Endothelial cell of umbilical vein (primary cell): ENCODE measurements at regions not wholly inside any gene's neighbourhood (a gene's known extent, or its start where the extent isn't known, plus 50 kb on each side); places are given as distances from the start of the nearest gene placed in this dataset.

Experiments
- BruUV-seq: library from RNA; stranded (reverse); fragments of 400-500 nt; replicated peaks from 2 replicates; lab custom pipeline; 2021; lab: Mats Ljungman, UMichigan
- CTCF ChIA-PET: fragments of 300-600, 350-600 bp; sonication (Branson Sonifier 250); formaldehyde crosslinking; loops from one replicate; lab custom pipeline; 2021; ENCODE audit warnings: antibody characterized with exemption, inconsistent platforms; lab: Charles Lee
- POLR2A ChIA-PET: fragments of 300-600, 350-600 bp; sonication (Branson Sonifier 250); formaldehyde crosslinking; loops from one replicate; lab custom pipeline; 2021; ENCODE audit warnings: antibody characterized with exemption, inconsistent platforms; lab: Charles Lee
- DNase-seq: peaks from one replicate; pipeline ENCODE4 v3.0.0-alpha.2; 2011; ENCODE audit warnings: low read depth, low spot score
- FAIRE-seq: peaks from 2 replicates; lab custom pipeline; 2011; peaks lifted over from hg19 to GRCh38; lab: Jason Lieb, UNC
- H2AFZ ChIP-seq: 2 replicates; pipeline ENCODE4 v1.6.0; 2012; ENCODE audit warnings: low read depth, low read length, control low read depth, inconsistent platforms
- H3K27ac ChIP-seq: 2 replicates; pipeline ENCODE4 v1.5.1; 2011; ENCODE audit warnings: low read depth, mild to moderate bottlenecking, control low read depth, low read length, moderate library complexity; ENCODE audit not compliant: insufficient read depth
- H3K27me3 ChIP-seq, 2 experiments: 2 replicates each; pipeline versions ENCODE4 v1.6.0 to v1.6.1; 2011; ENCODE audit warnings: low read length in 2 of 2, mixed read lengths in 1 of 2; ENCODE audit not compliant: control insufficient read depth in 2 of 2, insufficient read depth in 2 of 2
- H3K36me3 ChIP-seq, 2 experiments: 2 replicates in 1 of 2; 3 replicates in 1 of 2; pipeline ENCODE4 v1.5.1; 2011; ENCODE audit warnings: low read length in 2 of 2, mild to moderate bottlenecking in 1 of 2, moderate library complexity in 1 of 2; ENCODE audit not compliant: control insufficient read depth in 2 of 2, insufficient read depth in 2 of 2; ENCODE audit errors: extremely low read depth in 1 of 2
- H3K4me1 ChIP-seq: 3 replicates; pipeline ENCODE4 v1.5.1; 2011; ENCODE audit warnings: mild to moderate bottlenecking, low read length; ENCODE audit not compliant: control insufficient read depth, insufficient read depth; ENCODE audit errors: extremely low read depth
- H3K4me2 ChIP-seq: 2 replicates; pipeline ENCODE4 v1.6.1; 2011; ENCODE audit warnings: low read length, control low read depth, mixed read lengths; ENCODE audit not compliant: insufficient read depth
- H3K4me3 ChIP-seq, 3 experiments: fragments of 200-600 bp in 1 of 3; sonication (generic), shearing (Covaris generic) in 1 of 3; replicated peaks in 1 of 3; 2 replicates each; pipeline ENCODE4 v1.5.1; 2011 to 2016; ENCODE audit warnings: control low read depth in 3 of 3, low read length in 3 of 3, mild to moderate bottlenecking in 2 of 3, inconsistent platforms in 1 of 3, low read depth in 1 of 3, moderate library complexity in 1 of 3; ENCODE audit not compliant: insufficient read depth in 1 of 3
- H3K79me2 ChIP-seq: 2 replicates; pipeline ENCODE4 v1.6.0; 2012; ENCODE audit warnings: low read length, inconsistent platforms; ENCODE audit not compliant: control insufficient read depth, insufficient read depth
- H3K9ac ChIP-seq: replicated peaks from 2 replicates; pipeline ENCODE3; 2011; ENCODE audit warnings: low read length, control low read depth; ENCODE audit not compliant: insufficient read depth; ENCODE audit errors: extremely low read depth
- H3K9me1 ChIP-seq: replicated peaks from 3 replicates; pipeline ENCODE4 v1.6.0; 2011; ENCODE audit warnings: mild to moderate bottlenecking, low read length; ENCODE audit not compliant: control insufficient read depth, insufficient read depth; ENCODE audit errors: extremely low read depth
- H3K9me3 ChIP-seq: replicated peaks from 2 replicates; pipeline ENCODE4 v1.5.1; 2012; ENCODE audit warnings: low read length, inconsistent platforms; ENCODE audit not compliant: control insufficient read depth, insufficient read depth
- H4K20me1 ChIP-seq: replicated peaks from 2 replicates; pipeline ENCODE3; 2011; ENCODE audit warnings: mild to moderate bottlenecking, low read length; ENCODE audit not compliant: control insufficient read depth, insufficient read depth; ENCODE audit errors: extremely low read depth
- EZH2 ChIP-seq: IDR thresholded peaks from 2 replicates; pipeline ENCODE4 v1.6.1; 2012; ENCODE audit warnings: borderline replicate concordance, low read depth, mild to moderate bottlenecking, moderate library complexity, low read length, inconsistent platforms; ENCODE audit not compliant: severe bottlenecking
- FOS ChIP-seq: IDR thresholded peaks from 2 replicates; pipeline ENCODE4 v1.6.1; 2011; ENCODE audit warnings: mild to moderate bottlenecking, low read length, moderate library complexity, borderline replicate concordance; ENCODE audit not compliant: insufficient read depth
- GATA2 ChIP-seq: IDR thresholded peaks from 2 replicates; pipeline ENCODE4 v1.7.0; 2011; ENCODE audit warnings: low read depth, mild to moderate bottlenecking, moderate library complexity, mixed read lengths, low read length; ENCODE audit not compliant: insufficient read length, insufficient read depth
- JUN ChIP-seq: IDR thresholded peaks from 2 replicates; pipeline ENCODE4 v1.6.1; 2011; ENCODE audit warnings: borderline replicate concordance, low read depth; ENCODE audit not compliant: insufficient read length, insufficient read depth
- MYC ChIP-seq: IDR thresholded peaks from one replicate; pipeline ENCODE4 v1.6.1; 2011; ENCODE audit warnings: mild to moderate bottlenecking, low read depth, low read length
- POLR2A ChIP-seq: IDR thresholded peaks from 2 replicates; pipeline ENCODE4 v1.6.1; 2012; ENCODE audit warnings: low read depth, mild to moderate bottlenecking, control low read depth, low read length
- POLR2AphosphoS5 ChIP-seq: IDR thresholded peaks from 2 replicates; pipeline ENCODE4 v1.6.1; 2012; ENCODE audit warnings: low read depth, mild to moderate bottlenecking, control low read depth, low read length, moderate library complexity; ENCODE audit not compliant: insufficient read depth
- dilution Hi-C: fragments of 300-500 bp; cut with MboI; formaldehyde crosslinking; loops from one replicate; pipeline ENCODE4 v1.15.0; 2019; ENCODE audit warnings: low sequenced_read_pairs; ENCODE audit not compliant: extremely low pct_ligation_motif_present
- intact Hi-C: fragments of 100-400 bp; cut with micrococcal nuclease; formaldehyde crosslinking; loops from one replicate; pipeline ENCODE4 v1.10.0; 2022
- TF ChIP-seq, protein P1 (sequence below): IDR thresholded peaks from 2 replicates; pipeline ENCODE4 v1.6.1; 2011; ENCODE audit not compliant: insufficient read depth, insufficient read length
- TF ChIP-seq, protein P2 (sequence below), 2 donors: IDR thresholded peaks; 1 replicate in 1 of 2; 2 replicates in 1 of 2; pipeline ENCODE4 v1.5.1; 2011; ENCODE audit warnings: low read length in 2 of 2, mild to moderate bottlenecking in 2 of 2, moderate library complexity in 2 of 2, control low read depth in 1 of 2, inconsistent platforms in 1 of 2, low read depth in 1 of 2; ENCODE audit not compliant: insufficient read depth in 1 of 2; ENCODE audit errors: extremely low read depth in 1 of 2

DNA sequence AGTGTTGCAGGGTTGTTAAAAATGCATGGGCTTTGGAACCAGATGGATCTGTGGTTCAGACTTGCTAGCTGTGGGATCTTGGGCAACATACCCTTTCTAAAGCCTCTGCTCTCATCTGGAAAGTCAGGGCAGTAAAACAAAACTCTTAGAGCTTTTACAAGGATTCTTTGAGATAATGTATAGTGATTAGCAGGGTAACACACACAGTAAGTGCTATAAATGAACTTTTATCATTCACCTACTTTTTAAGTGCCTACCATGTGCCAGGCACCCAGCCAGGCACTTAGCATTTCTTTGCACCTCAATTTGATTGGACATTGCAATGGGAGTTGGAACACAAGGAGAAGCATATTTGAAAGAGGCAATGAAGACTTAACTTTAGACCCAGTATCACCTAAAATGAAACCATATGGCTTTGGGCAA lies 208.6 kb upstream of the PAPPA start:
- H3K4me1 ChIP-seq = no peaks in the 10 kb centered on the region
- DNase-seq (no peak), FAIRE-seq (no peak)
- intact Hi-C loops = no loop called here
- H4K20me1 ChIP-seq = no peaks in the 10 kb centered on the region
- no peaks in the 10 kb centered on the region for H3K9me1 ChIP-seq
- H3K9ac ChIP-seq = no peak overlapping the region
- ChIA-PET CTCF (no interaction called here), POLR2A (no interaction called here)
- no TSS peak for BruUV-seq
- TF ChIP-seq MYC (no peak), POLR2A (no peak), GATA2 (no peak), EZH2 (no peak), JUN (no peak), FOS (no peak), POLR2AphosphoS5 (no peak)
- TF ChIP-seq, protein P1, sequence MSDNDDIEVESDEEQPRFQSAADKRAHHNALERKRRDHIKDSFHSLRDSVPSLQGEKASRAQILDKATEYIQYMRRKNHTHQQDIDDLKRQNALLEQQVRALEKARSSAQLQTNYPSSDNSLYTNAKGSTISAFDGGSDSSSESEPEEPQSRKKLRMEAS = no peak
- TF ChIP-seq, protein P2, sequence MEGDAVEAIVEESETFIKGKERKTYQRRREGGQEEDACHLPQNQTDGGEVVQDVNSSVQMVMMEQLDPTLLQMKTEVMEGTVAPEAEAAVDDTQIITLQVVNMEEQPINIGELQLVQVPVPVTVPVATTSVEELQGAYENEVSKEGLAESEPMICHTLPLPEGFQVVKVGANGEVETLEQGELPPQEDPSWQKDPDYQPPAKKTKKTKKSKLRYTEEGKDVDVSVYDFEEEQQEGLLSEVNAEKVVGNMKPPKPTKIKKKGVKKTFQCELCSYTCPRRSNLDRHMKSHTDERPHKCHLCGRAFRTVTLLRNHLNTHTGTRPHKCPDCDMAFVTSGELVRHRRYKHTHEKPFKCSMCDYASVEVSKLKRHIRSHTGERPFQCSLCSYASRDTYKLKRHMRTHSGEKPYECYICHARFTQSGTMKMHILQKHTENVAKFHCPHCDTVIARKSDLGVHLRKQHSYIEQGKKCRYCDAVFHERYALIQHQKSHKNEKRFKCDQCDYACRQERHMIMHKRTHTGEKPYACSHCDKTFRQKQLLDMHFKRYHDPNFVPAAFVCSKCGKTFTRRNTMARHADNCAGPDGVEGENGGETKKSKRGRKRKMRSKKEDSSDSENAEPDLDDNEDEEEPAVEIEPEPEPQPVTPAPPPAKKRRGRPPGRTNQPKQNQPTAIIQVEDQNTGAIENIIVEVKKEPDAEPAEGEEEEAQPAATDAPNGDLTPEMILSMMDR (IDR thresholded peaks at IDR 0.05; ENCODE audit: extremely low read depth in 1 of 2, insufficient read depth in 1 of 2, low read depth in 1 of 2, low read length in 2 of 2) = no peak
- no peak overlapping the region for H3K4me3 ChIP-seq
- H3K4me2 ChIP-seq = no peak overlapping the region
- no peaks in the 10 kb centered on the region for H3K36me3 ChIP-seq
- H3K27ac ChIP-seq = no peak overlapping the region
- H3K9me3 ChIP-seq = peaks cover 2% of the 10 kb centered on the region
- H3K27me3 ChIP-seq = no peaks in the 10 kb centered on the region
- dilution Hi-C loops = no loop called here
- H2AFZ ChIP-seq = no peak overlapping the region
- H3K79me2 ChIP-seq = no peaks in the 10 kb centered on the region
